ENCODE measurements at regions not wholly inside any gene's neighbourhood (a gene's known extent, or its start where the extent isn't known, plus 50 kb on each side); places are given as distances from the start of the nearest gene placed in this dataset.
"Not testable (repeated sequence)": the region's sequence is repeated elsewhere in the genome, so short reads cannot be mapped to it uniquely, and the experiment has no call there.

- no peak for DNase-seq
Measured at GRCh38 chr14:49106741-49107667, 479.2 kb downstream of the RPS29 start.

GRCh38 chr14:49105956-49106355, 480.2 kb downstream of the RPS29 start:
- DNase-seq: no peak

- DNase-seq: no peak
Measured at GRCh38 chr14:49105512-49105911, 480.7 kb downstream of the RPS29 start.

GRCh38 chr14:49092345-49092744, 493.8 kb downstream of the RPS29 start:
- no peak for DNase-seq

- no peak for DNase-seq
Measured at GRCh38 chr14:49089107-49089506, 497.1 kb downstream of the RPS29 start.

- not testable (repeated sequence) for DNase-seq
Measured at GRCh38 chr14:49073292-49073691, 512.9 kb downstream of the RPS29 start.

- no peak for DNase-seq
Measured at GRCh38 chr14:49058511-49058910, 527.7 kb downstream of the RPS29 start.

- DNase-seq: no peak
Measured at GRCh38 chr14:49057838-49058510, 528.2 kb downstream of the RPS29 start.

- DNase-seq: no peak
Measured at GRCh38 chr14:49056021-49056420, 530.2 kb downstream of the RPS29 start.

- DNase-seq: no peak
Measured at GRCh38 chr14:49052521-49052920, 533.7 kb downstream of the RPS29 start.

- DNase-seq: no peak
Measured at GRCh38 chr14:49051328-49052060, 534.7 kb downstream of the RPS29 start.

- DNase-seq: no peak
Measured at GRCh38 chr14:49050822-49051221, 535.4 kb downstream of the RPS29 start.

- DNase-seq: no peak
Measured at GRCh38 chr14:49049711-49050110, 536.5 kb downstream of the RPS29 start.

- no peak for DNase-seq
Measured at GRCh38 chr14:49044981-49045380, 541.2 kb downstream of the RPS29 start.

GRCh38 chr14:49036984-49037516, 549.1 kb downstream of the RPS29 start:
- no peak for DNase-seq

- no peak for DNase-seq
Measured at GRCh38 chr14:49036266-49036665, 549.9 kb downstream of the RPS29 start.

- DNase-seq: no peak
Measured at GRCh38 chr14:49033131-49033530, 553.0 kb downstream of the RPS29 start.

GRCh38 chr14:49031710-49032109, 554.5 kb downstream of the RPS29 start:
- not testable (repeated sequence) for DNase-seq

- no peak for DNase-seq
Measured at GRCh38 chr14:49019467-49020115, 566.6 kb downstream of the RPS29 start.

- no peak for DNase-seq
Measured at GRCh38 chr14:49017447-49017846, 568.7 kb downstream of the RPS29 start.

GRCh38 chr14:49016381-49016780, 569.8 kb downstream of the RPS29 start:
- DNase-seq: no peak

GRCh38 chr14:49014476-49014875, 571.7 kb downstream of the RPS29 start:
- DNase-seq: no peak

Data from occipital lobe (tissue), 1 donor.